ENCODE measurements at regions not wholly inside any gene's neighbourhood (a gene's known extent, or its start where the extent isn't known, plus 50 kb on each side); places are given as distances from the start of the nearest gene placed in this dataset.

DNA sequence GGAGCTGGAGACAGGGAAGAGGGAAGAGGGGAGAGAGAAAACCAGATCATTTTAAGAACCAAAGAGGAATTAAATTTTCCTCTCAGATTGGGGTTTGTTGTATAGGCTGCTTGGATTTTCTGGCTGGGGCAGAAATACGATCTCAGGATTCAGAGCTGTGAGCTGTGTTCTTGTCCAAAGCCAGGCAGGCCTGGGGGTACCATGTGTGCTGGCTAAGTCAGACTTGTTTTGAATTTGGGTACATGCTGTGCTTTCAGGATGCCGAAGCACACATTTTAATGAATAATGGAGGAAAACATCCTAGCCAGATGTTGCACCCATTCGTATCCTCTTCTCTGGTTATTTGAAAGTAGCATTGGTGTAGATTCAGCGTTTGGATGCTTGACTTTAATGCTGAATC lies 170.3 kb upstream of the PODXL start:
- no peak for TF ChIP-seq CTCF (IDR thresholded peaks at IDR 0.05; ENCODE audit: low read depth, low read length)
- no peak for TF ChIP-seq EZH2phosphoT487 (IDR thresholded peaks at IDR 0.05; ENCODE audit: low read depth)

All from OCI-LY3 (cell line).